Adipocyte (in vitro differentiated cells): ENCODE measurements at regions not wholly inside any gene's neighbourhood (a gene's known extent, or its start where the extent isn't known, plus 50 kb on each side); places are given as distances from the start of the nearest gene placed in this dataset.

Source experiments
- DNase-seq: peaks from one replicate; pipeline ENCODE4 v3.0.0-alpha.2; 2015; ENCODE audit warnings: low read depth
- H3K27me3 ChIP-seq: replicated peaks from 2 replicates; pipeline ENCODE4 v1.7.0; 2013; ENCODE audit warnings: mild to moderate bottlenecking, low read length, moderate library complexity; ENCODE audit not compliant: control insufficient read depth, insufficient read depth
- H3K36me3 ChIP-seq: 2 replicates; pipeline ENCODE4 v1.7.0; 2013; ENCODE audit warnings: low read length, mild to moderate bottlenecking, moderate library complexity; ENCODE audit not compliant: control insufficient read depth, insufficient read depth, severe bottlenecking
- H3K4me1 ChIP-seq: 2 replicates; pipeline ENCODE4 v1.7.0; 2013; ENCODE audit warnings: mild to moderate bottlenecking, low read length, moderate library complexity; ENCODE audit not compliant: control insufficient read depth, insufficient read depth
- H3K4me3 ChIP-seq: 2 replicates; pipeline ENCODE4 v1.7.0; 2013; ENCODE audit warnings: mild to moderate bottlenecking, low read length, moderate library complexity
- H3K9ac ChIP-seq: 2 replicates; pipeline ENCODE4 v1.7.0; 2013; ENCODE audit warnings: mild to moderate bottlenecking, low read length, moderate library complexity
- H3K9me3 ChIP-seq: 2 replicates; pipeline ENCODE4 v1.7.0; 2013; ENCODE audit warnings: mild to moderate bottlenecking, low read length, moderate library complexity; ENCODE audit not compliant: control insufficient read depth

DNA sequence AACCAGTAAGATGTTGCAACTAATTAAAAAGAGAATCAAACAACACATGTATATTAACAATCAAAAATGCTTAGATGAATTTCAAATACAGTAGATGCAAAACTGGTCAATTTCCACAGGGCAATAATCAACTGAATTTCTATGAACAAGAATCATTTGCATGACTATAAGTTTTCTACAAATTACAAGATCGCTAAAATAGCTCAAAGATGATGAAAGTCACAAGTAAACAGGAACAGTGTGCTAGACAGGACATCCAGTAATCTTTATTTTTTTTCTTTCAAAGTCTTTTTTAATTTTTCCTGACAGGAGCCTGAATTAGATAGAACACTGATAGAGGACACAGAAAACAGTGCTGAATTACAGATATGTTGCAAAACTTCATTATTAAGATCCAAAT lies 608.2 kb upstream of the DAB2 start:
- no peak for DNase-seq
- H3K4me3 ChIP-seq = no peak overlapping the region

GRCh38 chr5:40030661-40031060 lies 605.9 kb upstream of the DAB2 start:
- no peak overlapping the region for H3K4me3 ChIP-seq
- H3K9ac ChIP-seq = no peak overlapping the region
- no peaks in the 10 kb centered on the region for H3K36me3 ChIP-seq
- H3K27me3 ChIP-seq = no peaks in the 10 kb centered on the region
- H3K4me1 ChIP-seq = peaks cover 35% of the 10 kb centered on the region
- no peak for DNase-seq
- no peaks in the 10 kb centered on the region for H3K9me3 ChIP-seq

More for the DNA sequence above, 608.2 kb upstream of the DAB2 start:
- Histone ChIP-seq H3K36me3 (no peaks in the 10 kb centered on the region), H3K9ac (no peak overlapping the region), H3K4me1 (peaks cover 35% of the 10 kb centered on the region), H3K27me3 (no peaks in the 10 kb centered on the region), H3K9me3 (no peaks in the 10 kb centered on the region)

DNA sequence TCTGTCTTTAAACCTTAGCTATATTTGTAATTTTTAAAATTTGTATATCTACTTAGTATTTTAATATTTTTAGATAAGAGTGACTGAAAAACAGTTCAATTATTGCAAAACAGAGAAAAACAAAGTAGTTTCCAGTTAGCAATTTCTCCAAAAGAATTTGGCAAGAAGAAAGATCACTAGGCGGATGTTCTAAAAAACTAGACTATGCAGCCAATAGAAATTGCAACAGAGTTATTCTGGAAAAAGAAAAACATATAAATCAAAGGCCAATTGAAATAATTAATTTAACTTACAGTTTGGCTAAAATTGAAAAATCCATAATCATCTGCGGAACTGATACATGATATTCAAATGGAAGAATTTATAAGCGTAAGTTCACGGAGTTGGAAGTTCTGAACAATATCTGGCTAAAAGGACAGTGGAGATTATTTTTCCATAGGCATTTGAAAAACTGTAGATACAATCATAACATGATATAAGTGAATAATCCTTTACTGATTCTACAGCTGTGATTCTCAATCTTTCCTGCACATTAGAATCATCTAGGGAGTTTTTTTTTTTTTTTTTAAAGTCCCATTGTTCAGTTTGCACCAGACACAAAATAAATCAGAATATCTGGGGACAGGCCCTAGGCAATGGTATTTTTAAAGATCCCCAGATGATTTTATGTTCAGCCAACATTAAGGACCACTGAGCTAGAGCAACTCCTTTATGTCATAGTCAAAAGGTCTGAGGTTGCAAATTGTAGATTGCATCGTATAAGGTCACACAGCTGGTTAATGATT lies 605.1 kb upstream of the DAB2 start:
- H3K9me3 ChIP-seq = no peaks in the 10 kb centered on the region
- H3K9ac ChIP-seq = no peak overlapping the region
- H3K36me3 ChIP-seq = no peaks in the 10 kb centered on the region
- no peaks in the 10 kb centered on the region for H3K27me3 ChIP-seq
- H3K4me3 ChIP-seq = no peak overlapping the region
- DNase-seq = no peak
- peaks cover 35% of the 10 kb centered on the region for H3K4me1 ChIP-seq

- Histone ChIP-seq H3K36me3 (no peaks in the 10 kb centered on the region), H3K9ac (no peak overlapping the region), H3K4me1 (peaks cover 19% of the 10 kb centered on the region), H3K9me3 (no peaks in the 10 kb centered on the region), H3K4me3 (no peak overlapping the region), H3K27me3 (no peaks in the 10 kb centered on the region)
- no peak for DNase-seq
Measured at GRCh38 chr5:40027400-40027799, 602.6 kb upstream of the DAB2 start.

DNA sequence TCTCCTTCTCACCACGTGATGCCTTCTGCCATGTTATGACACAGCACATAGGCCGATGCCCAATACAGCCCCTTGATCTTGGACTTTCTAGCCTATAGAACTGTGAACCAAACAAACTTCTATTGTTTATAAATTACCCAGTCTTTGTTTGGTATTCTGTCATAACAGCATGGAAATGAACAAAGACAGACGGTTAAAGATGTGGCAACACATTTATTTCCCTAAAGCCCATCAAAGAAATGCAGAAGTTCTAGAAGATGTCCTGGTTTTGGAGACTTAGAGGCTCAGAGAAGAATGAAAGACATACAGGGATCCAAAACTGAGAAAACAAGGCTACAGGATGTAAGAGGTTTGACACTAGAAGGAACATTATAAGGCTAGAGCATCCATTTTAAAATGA lies 600.8 kb upstream of the DAB2 start:
- Histone ChIP-seq H3K9me3 (peaks cover under 1% of the 10 kb centered on the region), H3K4me3 (no peak overlapping the region), H3K36me3 (no peaks in the 10 kb centered on the region), H3K27me3 (no peaks in the 10 kb centered on the region), H3K4me1 (peaks cover 18% of the 10 kb centered on the region), H3K9ac (no peak overlapping the region)
- no peak for DNase-seq

DNA sequence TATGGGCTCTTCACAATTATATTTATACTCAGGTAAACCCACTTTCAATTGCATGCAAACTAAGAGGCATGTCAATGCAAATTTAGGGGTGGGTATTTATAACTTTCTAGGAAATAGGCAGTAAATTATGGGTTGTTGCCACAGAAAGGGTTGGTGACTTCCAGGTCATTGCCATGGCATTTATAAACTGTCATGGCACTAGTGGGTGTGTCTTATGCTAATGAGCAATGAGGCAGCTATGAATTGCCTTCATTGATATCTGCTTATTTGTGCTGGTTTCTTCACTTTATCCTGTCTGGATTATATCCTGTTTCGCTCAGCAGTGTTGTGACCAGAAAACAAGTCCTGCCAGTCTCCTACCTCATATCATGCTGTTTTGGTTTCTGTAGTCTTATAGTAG lies 597.3 kb upstream of the DAB2 start:
- no peak for DNase-seq
- H3K9ac ChIP-seq = no peak overlapping the region
- H3K27me3 ChIP-seq = no peaks in the 10 kb centered on the region
- no peaks in the 10 kb centered on the region for H3K4me1 ChIP-seq
- H3K9me3 ChIP-seq = peaks cover 5% of the 10 kb centered on the region
- no peaks in the 10 kb centered on the region for H3K36me3 ChIP-seq
- no peak overlapping the region for H3K4me3 ChIP-seq

- Histone ChIP-seq H3K4me1 (no peaks in the 10 kb centered on the region), H3K27me3 (no peaks in the 10 kb centered on the region), H3K9me3 (peaks cover 5% of the 10 kb centered on the region), H3K9ac (no peak overlapping the region), H3K4me3 (no peak overlapping the region), H3K36me3 (no peaks in the 10 kb centered on the region)
- no peak for DNase-seq
Measured at GRCh38 chr5:40021007-40021406, 596.2 kb upstream of the DAB2 start.

DNA sequence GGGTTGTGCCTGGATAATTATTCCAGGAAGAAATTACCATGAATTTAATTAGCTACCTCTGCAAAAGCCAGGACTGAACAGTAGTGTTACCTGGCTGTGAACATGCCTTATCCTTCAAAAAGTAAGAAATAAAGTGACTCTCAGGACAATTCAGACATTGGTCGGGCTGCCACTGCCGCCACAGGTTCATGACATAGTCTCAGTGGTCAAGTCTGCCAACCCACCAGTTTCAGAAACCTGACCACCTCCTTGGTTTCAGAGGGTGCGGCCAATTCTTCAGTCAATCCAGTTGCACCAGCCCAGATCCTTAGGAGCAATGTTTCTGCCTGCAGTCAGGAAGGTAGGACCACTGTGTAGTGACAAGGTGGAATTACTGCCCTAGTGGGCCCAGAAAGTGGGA lies 593.1 kb upstream of the DAB2 start:
- Histone ChIP-seq H3K9ac (no peak overlapping the region), H3K4me1 (no peaks in the 10 kb centered on the region), H3K36me3 (no peaks in the 10 kb centered on the region), H3K9me3 (peaks cover 5% of the 10 kb centered on the region), H3K27me3 (no peaks in the 10 kb centered on the region), H3K4me3 (no peak overlapping the region)
- no peak for DNase-seq

- Histone ChIP-seq H3K27me3 (no peaks in the 10 kb centered on the region), H3K4me3 (no peak overlapping the region), H3K4me1 (no peaks in the 10 kb centered on the region), H3K36me3 (no peaks in the 10 kb centered on the region), H3K9ac (no peak overlapping the region), H3K9me3 (peaks cover 5% of the 10 kb centered on the region)
- DNase-seq = no peak
Measured at GRCh38 chr5:40017135-40017534, 592.4 kb upstream of the DAB2 start.

DNA sequence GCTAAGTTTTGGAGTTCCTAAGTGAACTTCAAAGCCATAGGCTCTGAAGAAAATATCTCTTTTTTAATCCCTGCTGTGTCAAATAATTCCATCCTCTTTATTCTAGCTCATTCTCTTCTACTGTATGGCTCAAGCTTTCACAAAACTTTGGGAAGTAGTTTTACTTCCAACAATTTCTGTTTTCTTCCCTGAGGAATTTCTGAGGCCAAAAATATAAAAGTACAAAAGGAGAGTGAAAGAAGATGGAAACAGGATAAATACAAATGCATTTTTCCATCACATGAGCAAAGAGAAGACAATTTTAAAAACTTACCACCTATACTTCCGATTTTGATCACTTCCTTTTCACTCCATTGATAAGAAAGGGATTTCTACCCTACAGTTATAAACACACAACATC lies 585.7 kb upstream of the DAB2 start:
- H3K9me3 ChIP-seq = no peaks in the 10 kb centered on the region
- no peak overlapping the region for H3K4me3 ChIP-seq
- DNase-seq = no peak
- H3K27me3 ChIP-seq = no peaks in the 10 kb centered on the region
- H3K36me3 ChIP-seq = no peaks in the 10 kb centered on the region
- H3K4me1 ChIP-seq = no peaks in the 10 kb centered on the region
- no peak overlapping the region for H3K9ac ChIP-seq

DNA sequence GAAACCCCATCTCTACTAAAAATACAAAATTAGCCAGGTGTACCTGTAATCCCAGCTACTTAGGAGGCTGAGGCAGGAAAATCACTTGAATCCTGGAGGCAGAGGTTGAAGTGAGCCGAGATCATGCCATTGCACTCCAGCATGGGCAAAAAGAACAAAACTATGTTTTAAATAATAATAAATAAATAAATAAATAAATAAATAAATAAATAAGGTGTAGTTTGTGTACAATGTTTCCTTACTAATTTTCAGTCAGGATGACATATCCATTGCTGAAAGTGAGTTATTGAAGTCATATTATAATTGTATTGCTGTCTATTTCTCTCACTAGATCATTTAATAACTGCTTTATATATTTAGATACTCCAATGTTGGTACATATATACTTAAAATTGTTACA lies 581.5 kb upstream of the DAB2 start:
- Histone ChIP-seq H3K9ac (no peak overlapping the region), H3K36me3 (no peaks in the 10 kb centered on the region), H3K4me1 (no peaks in the 10 kb centered on the region), H3K9me3 (peaks cover 7% of the 10 kb centered on the region), H3K4me3 (no peak overlapping the region), H3K27me3 (no peaks in the 10 kb centered on the region)
- no peak for DNase-seq

DNA sequence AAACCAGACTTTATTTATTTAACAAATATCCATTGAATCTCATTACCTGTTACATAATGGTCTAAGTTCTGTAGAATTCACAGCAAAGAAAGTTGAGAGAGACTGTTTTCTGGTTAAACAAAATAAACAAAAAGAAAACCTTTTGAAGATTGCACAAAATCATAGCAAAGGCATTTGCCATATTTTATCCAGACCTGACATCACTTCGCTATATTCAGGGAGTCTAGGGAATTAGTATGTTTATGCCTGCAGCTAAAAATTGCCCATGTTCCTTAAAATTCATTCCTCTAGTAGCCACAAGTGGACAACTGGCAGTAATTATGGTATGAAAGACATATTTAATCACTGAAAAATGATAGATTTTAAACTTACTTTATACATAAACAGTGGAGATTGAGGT lies 577.0 kb upstream of the DAB2 start:
- H3K9ac ChIP-seq = no peak overlapping the region
- H3K9me3 ChIP-seq = peaks cover 7% of the 10 kb centered on the region
- H3K36me3 ChIP-seq = no peaks in the 10 kb centered on the region
- H3K4me3 ChIP-seq = no peak overlapping the region
- H3K27me3 ChIP-seq = no peaks in the 10 kb centered on the region
- H3K4me1 ChIP-seq = no peaks in the 10 kb centered on the region
- DNase-seq = peak; percentile 60
